GM12864 (cell line): ENCODE measurements at regions not wholly inside any gene's neighbourhood (a gene's known extent, or its start where the extent isn't known, plus 50 kb on each side); places are given as distances from the start of the nearest gene placed in this dataset.

Experiments used
- DNase-seq: peaks from one replicate; pipeline ENCODE4 v3.0.0-alpha.2; 2011; ENCODE audit warnings: low read depth
- H3K4me3 ChIP-seq: 2 replicates; pipeline ENCODE4 v1.5.1; 2011; ENCODE audit warnings: mild to moderate bottlenecking, low read depth, low read length, control low read depth
- CTCF ChIP-seq: IDR thresholded peaks from 2 replicates; pipeline ENCODE4 v1.5.1; 2011; ENCODE audit warnings: low read depth, mild to moderate bottlenecking, moderate library complexity, low read length, control low read depth, inconsistent platforms; ENCODE audit errors: missing control alignments

- DNase-seq: no peak
- H3K4me3 ChIP-seq: no peak overlapping the region
- TF ChIP-seq CTCF: no peak
Measured at GRCh38 chr16:65919145-65919985, 447.1 kb upstream of the CDH5 start.

- H3K4me3 ChIP-seq: no peak overlapping the region
- no peak for TF ChIP-seq CTCF
- DNase-seq: no peak
Measured at GRCh38 chr16:65917466-65917865, 449.0 kb upstream of the CDH5 start.

GRCh38 chr16:65916995-65917394 lies 449.5 kb upstream of the CDH5 start:
- no peak for DNase-seq
- TF ChIP-seq CTCF: no peak
- no peak overlapping the region for H3K4me3 ChIP-seq

GRCh38 chr16:65910291-65910690 lies 456.2 kb upstream of the CDH5 start:
- no peak for TF ChIP-seq CTCF
- no peak overlapping the region for H3K4me3 ChIP-seq
- no peak for DNase-seq

GRCh38 chr16:65909310-65910050 lies 457.0 kb upstream of the CDH5 start:
- no peak for TF ChIP-seq CTCF
- no peak overlapping the region for H3K4me3 ChIP-seq
- no peak for DNase-seq

GRCh38 chr16:65908568-65908967 lies 457.9 kb upstream of the CDH5 start:
- no peak overlapping the region for H3K4me3 ChIP-seq
- DNase-seq: no peak
- no peak for TF ChIP-seq CTCF
